OCI-LY7 (cell line): ENCODE measurements at regions not wholly inside any gene's neighbourhood (a gene's known extent, or its start where the extent isn't known, plus 50 kb on each side); places are given as distances from the start of the nearest gene placed in this dataset.

ENCODE experiments used
- BruUV-seq: library from RNA; stranded (reverse); fragments of 400-500 nt; replicated peaks from 2 replicates; lab custom pipeline; 2021; lab: Mats Ljungman, UMichigan
- CTCF ChIA-PET: fragments of 300-600 bp; sonication (Branson Sonifier 250); formaldehyde crosslinking; loops from one replicate; lab custom pipeline; 2022; ENCODE audit warnings: antibody characterized with exemption; ENCODE audit not compliant: unreplicated experiment; lab: Charles Lee
- POLR2A ChIA-PET: fragments of 300-600 bp; sonication (Branson Sonifier 250); formaldehyde crosslinking; loops from one replicate; lab custom pipeline; 2022; ENCODE audit warnings: antibody characterized with exemption; lab: Charles Lee
- DNase-seq: peaks from one replicate; pipeline ENCODE4 v3.0.0-alpha.2; 2015; ENCODE audit warnings: low spot score
- H2AFZ ChIP-seq: fragments of 200-600 bp; sonication (generic), shearing (Covaris generic); 2 replicates; pipeline ENCODE4 v1.6.1; 2014; ENCODE audit warnings: mild to moderate bottlenecking, antibody characterized with exemption, low read length, moderate library complexity
- H3K27ac ChIP-seq: fragments of 200-600 bp; sonication (generic); 2 replicates; pipeline ENCODE4 v1.5.1; 2014; ENCODE audit warnings: mixed run types, low read depth, mild to moderate bottlenecking, moderate library complexity, low read length, inconsistent platforms; ENCODE audit not compliant: poor library complexity, severe bottlenecking
- H3K36me3 ChIP-seq: fragments of 200-600 bp; sonication (generic); 2 replicates; pipeline ENCODE4 v1.6.1; 2014; ENCODE audit warnings: mild to moderate bottlenecking, antibody characterized with exemption, low read length, moderate library complexity, mixed read lengths; ENCODE audit not compliant: insufficient read depth
- H3K4me1 ChIP-seq: fragments of 200-600 bp; sonication (generic); 2 replicates; pipeline ENCODE4 v1.5.1; 2014; ENCODE audit warnings: mild to moderate bottlenecking, low read length; ENCODE audit not compliant: insufficient read depth, poor library complexity, severe bottlenecking
- H3K4me2 ChIP-seq: fragments of 200-600 bp; sonication (generic); 2 replicates; pipeline ENCODE4 v1.6.1; 2014; ENCODE audit warnings: mild to moderate bottlenecking, low read length
- H3K4me3 ChIP-seq: fragments of 200-600 bp; sonication (generic); 2 replicates; pipeline ENCODE4 v1.5.1; 2014; ENCODE audit warnings: mild to moderate bottlenecking, low read depth, low read length; ENCODE audit not compliant: poor library complexity, severe bottlenecking
- H3K79me2 ChIP-seq: fragments of 200-600 bp; sonication (generic); 2 replicates; pipeline ENCODE4 v1.6.1; 2016; ENCODE audit warnings: low read depth, mild to moderate bottlenecking, low read length, moderate library complexity, mixed read lengths; ENCODE audit not compliant: insufficient read depth
- H3K9me2 ChIP-seq: fragments of 200-600 bp; sonication (generic); 2 replicates; pipeline ENCODE4 v1.6.1; 2016; ENCODE audit warnings: mild to moderate bottlenecking, low read length, mixed read lengths; ENCODE audit not compliant: insufficient read depth
- H3K9me3 ChIP-seq: fragments of 200-600 bp; sonication (generic); 2 replicates; pipeline ENCODE4 v1.6.1; 2014; ENCODE audit warnings: mild to moderate bottlenecking, mixed run types, low read length, mixed read lengths
- H4K20me1 ChIP-seq: fragments of 200-600 bp; sonication (generic); 2 replicates; pipeline ENCODE4 v1.6.1; 2014; ENCODE audit warnings: mild to moderate bottlenecking, antibody characterized with exemption, low read length, moderate library complexity, mixed read lengths; ENCODE audit not compliant: insufficient read depth
- CTCF ChIP-seq: fragments of 200-600 bp; sonication (generic); conservative IDR thresholded peaks from 2 replicates; pipeline ENCODE4 v1.5.1; 2014; ENCODE audit warnings: mild to moderate bottlenecking, antibody characterized with exemption, low read length, moderate library complexity, mixed read lengths
- EZH2phosphoT487 ChIP-seq: fragments of 200-600 bp; sonication (generic); IDR thresholded peaks from 2 replicates; pipeline ENCODE4 v1.6.1; 2018; ENCODE audit warnings: low read depth, borderline replicate concordance, mild to moderate bottlenecking, mixed run types, antibody characterized with exemption, low read length, moderate library complexity, mixed read lengths
- intact Hi-C: fragments of 100-400 bp; cut with micrococcal nuclease; formaldehyde crosslinking; loops from one replicate; pipeline ENCODE4 v1.10.0; 2022; ENCODE audit not compliant: unreplicated experiment

GRCh38 chr1:17890056-17890814 is 135.1 kb downstream of the ACTL8 start:
- no peak overlapping the region for H3K4me2 ChIP-seq
- intact Hi-C loops = no loop called here
- no peaks in the 10 kb centered on the region for H3K9me2 ChIP-seq
- H3K36me3 ChIP-seq = no peaks in the 10 kb centered on the region
- ChIA-PET CTCF (no interaction called here), POLR2A (interaction anchor here (0.6 kb wide), 1 partner anchor 342 kb away, joined by 3 read pairs; no protein-coding TSS in a partner anchor)
- H4K20me1 ChIP-seq = no peaks in the 10 kb centered on the region
- BruUV-seq = no TSS peak
- no peaks in the 10 kb centered on the region for H3K9me3 ChIP-seq
- DNase-seq = no peak
- TF ChIP-seq CTCF (no peak), EZH2phosphoT487 (no peak)
- no peak overlapping the region for H2AFZ ChIP-seq
- no peaks in the 10 kb centered on the region for H3K79me2 ChIP-seq
- H3K4me3 ChIP-seq = no peak overlapping the region
- H3K4me1 ChIP-seq = no peaks in the 10 kb centered on the region
- H3K27ac ChIP-seq = no peak overlapping the region

GRCh38 chr1:17890815-17891191 is 135.7 kb downstream of the ACTL8 start:
- no TSS peak for BruUV-seq
- no peaks in the 10 kb centered on the region for H3K9me3 ChIP-seq
- no peak overlapping the region for H2AFZ ChIP-seq
- H3K9me2 ChIP-seq = no peaks in the 10 kb centered on the region
- no peaks in the 10 kb centered on the region for H4K20me1 ChIP-seq
- no peaks in the 10 kb centered on the region for H3K36me3 ChIP-seq
- POLR2A ChIA-PET = no interaction called here
- no peaks in the 10 kb centered on the region for H3K79me2 ChIP-seq
- H3K4me2 ChIP-seq = no peak overlapping the region
- CTCF ChIA-PET = no interaction called here
- no peak overlapping the region for H3K4me3 ChIP-seq
- H3K4me1 ChIP-seq = no peaks in the 10 kb centered on the region
- intact Hi-C loops = no loop called here
- no peak for DNase-seq
- TF ChIP-seq CTCF = no peak
- no peak for TF ChIP-seq EZH2phosphoT487
- H3K27ac ChIP-seq = no peak overlapping the region
